Stomach (tissue), 4 donors: ENCODE measurements at regions not wholly inside any gene's neighbourhood (a gene's known extent, or its start where the extent isn't known, plus 50 kb on each side); places are given as distances from the start of the nearest gene placed in this dataset.

Source experiments
- EP300 ChIP-seq: sonication (generic); formaldehyde crosslinking; IDR thresholded peaks from one replicate; pipeline ENCODE4 v1.6.1; 2017; ENCODE audit warnings: antibody characterized with exemption
- POLR2AphosphoS5 ChIP-seq, 3 donors: sonication (generic); formaldehyde crosslinking; IDR thresholded peaks; one replicate each; pipeline ENCODE4 v1.6.1; 2016; ENCODE audit warnings: antibody characterized with exemption in 3 of 3
- TF ChIP-seq, protein P1 (sequence below), 7 experiments: fragments of 450-650 bp in 4 of 7; fragments of 200-600 bp in 3 of 7; sonication (generic) in 3 of 7; IDR thresholded peaks; one replicate each; pipeline ENCODE4 v1.5.1; 2016 to 2019; ENCODE audit warnings: antibody characterized with exemption in 7 of 7, control low read depth in 2 of 7, mild to moderate bottlenecking in 1 of 7

DNA sequence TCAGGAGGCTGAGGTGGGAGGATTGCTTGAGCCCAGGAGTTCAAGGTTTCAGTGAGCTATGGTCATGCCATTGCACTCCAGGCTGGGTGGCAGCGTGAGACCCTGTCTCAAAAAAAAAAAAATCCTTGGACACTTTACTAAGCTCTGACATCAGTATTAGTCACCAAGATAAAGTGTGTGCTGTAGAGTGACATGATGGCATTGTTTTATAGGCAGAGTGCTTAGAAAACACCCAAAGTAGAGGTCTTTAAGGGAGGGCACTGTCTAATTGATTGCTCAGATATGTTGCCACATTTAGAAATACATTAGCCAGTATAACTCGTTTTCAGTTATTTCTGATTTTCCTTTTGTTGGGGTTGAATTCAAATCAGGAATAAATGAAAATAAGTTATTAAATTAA, 235.9 kb downstream of the REEP3 start:
- TF ChIP-seq, protein P1, sequence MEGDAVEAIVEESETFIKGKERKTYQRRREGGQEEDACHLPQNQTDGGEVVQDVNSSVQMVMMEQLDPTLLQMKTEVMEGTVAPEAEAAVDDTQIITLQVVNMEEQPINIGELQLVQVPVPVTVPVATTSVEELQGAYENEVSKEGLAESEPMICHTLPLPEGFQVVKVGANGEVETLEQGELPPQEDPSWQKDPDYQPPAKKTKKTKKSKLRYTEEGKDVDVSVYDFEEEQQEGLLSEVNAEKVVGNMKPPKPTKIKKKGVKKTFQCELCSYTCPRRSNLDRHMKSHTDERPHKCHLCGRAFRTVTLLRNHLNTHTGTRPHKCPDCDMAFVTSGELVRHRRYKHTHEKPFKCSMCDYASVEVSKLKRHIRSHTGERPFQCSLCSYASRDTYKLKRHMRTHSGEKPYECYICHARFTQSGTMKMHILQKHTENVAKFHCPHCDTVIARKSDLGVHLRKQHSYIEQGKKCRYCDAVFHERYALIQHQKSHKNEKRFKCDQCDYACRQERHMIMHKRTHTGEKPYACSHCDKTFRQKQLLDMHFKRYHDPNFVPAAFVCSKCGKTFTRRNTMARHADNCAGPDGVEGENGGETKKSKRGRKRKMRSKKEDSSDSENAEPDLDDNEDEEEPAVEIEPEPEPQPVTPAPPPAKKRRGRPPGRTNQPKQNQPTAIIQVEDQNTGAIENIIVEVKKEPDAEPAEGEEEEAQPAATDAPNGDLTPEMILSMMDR (IDR thresholded peaks at IDR 0.05), result no peak
- no peak for TF ChIP-seq EP300
- no peak for TF ChIP-seq POLR2AphosphoS5 (IDR thresholded peaks at IDR 0.05)
